ES-I3 (cell line): ENCODE measurements at regions not wholly inside any gene's neighbourhood (a gene's known extent, or its start where the extent isn't known, plus 50 kb on each side); places are given as distances from the start of the nearest gene placed in this dataset.
"Not testable (repeated sequence)": the region's sequence is repeated elsewhere in the genome, so short reads cannot be mapped to it uniquely, and the experiment has no call there.

Experiments
- H3K36me3 ChIP-seq: 2 replicates; pipeline ENCODE4 v1.6.1; 2013; ENCODE audit warnings: mild to moderate bottlenecking, low read length, control low read depth, moderate library complexity; ENCODE audit not compliant: insufficient read depth
- H3K4me1 ChIP-seq: 2 replicates; pipeline ENCODE4 v1.6.1; 2013; ENCODE audit warnings: mild to moderate bottlenecking, control low read depth, low read length; ENCODE audit not compliant: insufficient read depth
- H3K9ac ChIP-seq: 2 replicates; pipeline ENCODE4 v1.6.1; 2013; ENCODE audit warnings: low read depth, mild to moderate bottlenecking, low read length, moderate library complexity
- H3K9me3 ChIP-seq: 2 replicates; pipeline ENCODE4 v1.6.1; 2013; ENCODE audit warnings: mild to moderate bottlenecking, low read length, moderate library complexity; ENCODE audit not compliant: control insufficient read depth, insufficient read depth

GRCh38 chr5:101662263-101662662 is 633.8 kb downstream of the SLCO4C1 start:
- Histone ChIP-seq H3K4me1 (no peaks in the 10 kb centered on the region), H3K9me3 (no peaks in the 10 kb centered on the region), H3K9ac (no peak overlapping the region), H3K36me3 (no peaks in the 10 kb centered on the region)

- Histone ChIP-seq H3K9ac (no peak overlapping the region), H3K36me3 (no peaks in the 10 kb centered on the region), H3K4me1 (no peaks in the 10 kb centered on the region), H3K9me3 (no peaks in the 10 kb centered on the region)
Measured at GRCh38 chr5:101658433-101658832, 637.7 kb downstream of the SLCO4C1 start.

GRCh38 chr5:101653996-101654395 is 642.1 kb downstream of the SLCO4C1 start:
- Histone ChIP-seq H3K9me3 (no peaks in the 10 kb centered on the region), H3K36me3 (no peaks in the 10 kb centered on the region), H3K4me1 (no peaks in the 10 kb centered on the region), H3K9ac (no peak overlapping the region)

- no peak overlapping the region for H3K9ac ChIP-seq
- H3K36me3 ChIP-seq = no peaks in the 10 kb centered on the region
- H3K4me1 ChIP-seq = no peaks in the 10 kb centered on the region
- no peaks in the 10 kb centered on the region for H3K9me3 ChIP-seq
Measured at GRCh38 chr5:101647861-101648260, 648.2 kb downstream of the SLCO4C1 start.

- no peak overlapping the region for H3K9ac ChIP-seq
- no peaks in the 10 kb centered on the region for H3K9me3 ChIP-seq
- H3K4me1 ChIP-seq = no peaks in the 10 kb centered on the region
- H3K36me3 ChIP-seq = no peaks in the 10 kb centered on the region
Measured at GRCh38 chr5:101643794-101644193, 652.3 kb downstream of the SLCO4C1 start.

- Histone ChIP-seq H3K9ac (no peak overlapping the region), H3K36me3 (no peaks in the 10 kb centered on the region), H3K4me1 (no peaks in the 10 kb centered on the region), H3K9me3 (peaks cover 5% of the 10 kb centered on the region)
Measured at GRCh38 chr5:101637599-101637998, 658.5 kb downstream of the SLCO4C1 start.

GRCh38 chr5:101627770-101628169 is 668.3 kb downstream of the SLCO4C1 start:
- H3K36me3 ChIP-seq, H3K9me3 ChIP-seq, H3K9ac ChIP-seq: not testable (repeated sequence)
- H3K4me1 ChIP-seq = peaks cover 18% of the 10 kb centered on the region; the same call in 1 of the 2 replicates

GRCh38 chr5:101626572-101626971 is 669.5 kb downstream of the SLCO4C1 start:
- peaks cover 18% of the 10 kb centered on the region; the same call in 1 of the 2 replicates for H3K4me1 ChIP-seq
- H3K9ac ChIP-seq = no peak overlapping the region
- no peaks in the 10 kb centered on the region for H3K9me3 ChIP-seq
- no peaks in the 10 kb centered on the region for H3K36me3 ChIP-seq

GRCh38 chr5:101611039-101611438 is 685.0 kb downstream of the SLCO4C1 start:
- no peaks in the 10 kb centered on the region for H3K4me1 ChIP-seq
- no peaks in the 10 kb centered on the region for H3K36me3 ChIP-seq
- no peak overlapping the region for H3K9ac ChIP-seq
- no peaks in the 10 kb centered on the region for H3K9me3 ChIP-seq

GRCh38 chr5:101608322-101608721 is 687.8 kb downstream of the SLCO4C1 start:
- Histone ChIP-seq H3K36me3 (no peaks in the 10 kb centered on the region), H3K4me1 (no peaks in the 10 kb centered on the region)

GRCh38 chr5:101605700-101606099 is 690.4 kb downstream of the SLCO4C1 start:
- H3K9me3 ChIP-seq = no peaks in the 10 kb centered on the region

More at GRCh38 chr5:101608322-101608721, 687.8 kb downstream of the SLCO4C1 start:
- Histone ChIP-seq H3K9me3 (no peaks in the 10 kb centered on the region), H3K9ac (no peak overlapping the region)

GRCh38 chr5:101600614-101601013 is 695.5 kb downstream of the SLCO4C1 start:
- H3K9ac ChIP-seq = no peak overlapping the region
- H3K36me3 ChIP-seq = no peaks in the 10 kb centered on the region
- H3K4me1 ChIP-seq = no peaks in the 10 kb centered on the region
- no peaks in the 10 kb centered on the region for H3K9me3 ChIP-seq

More at GRCh38 chr5:101605700-101606099, 690.4 kb downstream of the SLCO4C1 start:
- no peak overlapping the region for H3K9ac ChIP-seq
- no peaks in the 10 kb centered on the region for H3K36me3 ChIP-seq
- H3K4me1 ChIP-seq = no peaks in the 10 kb centered on the region

GRCh38 chr5:101590384-101590783 is 687.3 kb upstream of the ST8SIA4 start:
- H3K4me1 ChIP-seq = no peaks in the 10 kb centered on the region
- H3K9ac ChIP-seq = no peak overlapping the region
- H3K36me3 ChIP-seq = no peaks in the 10 kb centered on the region
- no peaks in the 10 kb centered on the region for H3K9me3 ChIP-seq

GRCh38 chr5:101585366-101585765 is 682.3 kb upstream of the ST8SIA4 start:
- no peaks in the 10 kb centered on the region for H3K9me3 ChIP-seq
- no peak overlapping the region for H3K9ac ChIP-seq
- no peaks in the 10 kb centered on the region for H3K36me3 ChIP-seq
- no peaks in the 10 kb centered on the region for H3K4me1 ChIP-seq

- no peak overlapping the region for H3K9ac ChIP-seq
Measured at GRCh38 chr5:101580591-101580990, 677.5 kb upstream of the ST8SIA4 start.

GRCh38 chr5:101574017-101574416 is 670.9 kb upstream of the ST8SIA4 start:
- no peaks in the 10 kb centered on the region for H3K4me1 ChIP-seq
- H3K9ac ChIP-seq = no peak overlapping the region
- no peaks in the 10 kb centered on the region for H3K36me3 ChIP-seq
- no peaks in the 10 kb centered on the region for H3K9me3 ChIP-seq

More at GRCh38 chr5:101580591-101580990, 677.5 kb upstream of the ST8SIA4 start:
- H3K9me3 ChIP-seq = no peaks in the 10 kb centered on the region
- no peaks in the 10 kb centered on the region for H3K4me1 ChIP-seq
- H3K36me3 ChIP-seq = no peaks in the 10 kb centered on the region
